ENCODE measurements at regions not wholly inside any gene's neighbourhood (a gene's known extent, or its start where the extent isn't known, plus 50 kb on each side); places are given as distances from the start of the nearest gene placed in this dataset.

DNA sequence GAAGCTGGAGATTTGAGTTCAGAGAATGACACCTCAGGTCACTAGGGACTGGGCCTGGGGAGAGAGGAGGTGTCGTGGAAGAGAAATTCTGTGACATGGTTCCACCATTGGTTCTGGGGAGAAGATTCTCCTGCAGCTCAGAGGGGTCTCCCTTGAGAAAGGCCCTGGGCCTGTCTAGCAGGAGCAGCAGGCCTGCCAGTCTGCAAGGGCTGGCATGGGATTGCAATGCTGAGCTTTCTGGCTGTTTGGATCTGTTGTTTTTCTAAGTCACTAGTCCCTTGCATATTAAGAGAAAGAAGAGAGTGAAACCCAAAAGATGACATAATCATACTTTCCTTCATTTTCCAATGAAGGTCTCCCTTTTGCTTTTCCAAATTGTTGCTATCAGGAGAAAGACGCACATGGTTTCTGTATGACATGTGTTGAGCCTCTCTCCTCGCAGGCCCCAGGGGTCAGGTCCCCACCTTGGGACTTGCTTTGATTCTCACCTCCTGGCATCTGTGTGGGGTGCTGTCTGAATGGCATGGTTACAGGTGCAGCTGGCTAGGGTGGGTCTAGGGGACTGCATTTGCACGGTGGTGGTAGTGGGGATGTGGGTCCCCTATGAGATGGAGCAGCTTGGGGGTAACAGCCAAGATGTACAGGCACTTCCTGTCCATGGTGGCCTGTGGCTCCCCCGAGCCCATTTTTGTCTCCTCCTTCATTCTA is 117.8 kb downstream of the GLI2 start:
- CTCF ChIA-PET = no interaction called here
- POLR2A ChIA-PET = no interaction called here
- DNase-seq (ENCODE audit: low read depth, low spot score) = no peak
- no peak overlapping the region for H3K27ac ChIP-seq (ENCODE audit: low read depth, low read length)
- H3K4me3 ChIP-seq (ENCODE audit: low read depth, low read length) = no peak overlapping the region
- peaks cover 7% of the 10 kb centered on the region; the same call in 1 of the 2 replicates for H3K9me3 ChIP-seq (ENCODE audit: control insufficient read depth, insufficient read depth, low read length)
- no peaks in the 10 kb centered on the region for H3K27me3 ChIP-seq (ENCODE audit: control insufficient read depth, insufficient read depth, low read length)
- no peak for TF ChIP-seq CTCF (IDR thresholded peaks at IDR 0.05; ENCODE audit: low read depth, low read length)

GRCh38 chr2:120854014-120854620 is 118.4 kb downstream of the GLI2 start:
- no peaks in the 10 kb centered on the region for H3K27me3 ChIP-seq (ENCODE audit: control insufficient read depth, insufficient read depth, low read length)
- peaks cover 3% of the 10 kb centered on the region; the same call in 1 of the 2 replicates for H3K9me3 ChIP-seq (ENCODE audit: control insufficient read depth, insufficient read depth, low read length)
- no peak for TF ChIP-seq CTCF (IDR thresholded peaks at IDR 0.05; ENCODE audit: low read depth, low read length)
- H3K4me3 ChIP-seq (ENCODE audit: low read depth, low read length) = no peak overlapping the region
- H3K27ac ChIP-seq (ENCODE audit: low read depth, low read length) = no peak overlapping the region
- CTCF ChIA-PET = no interaction called here
- no peak for DNase-seq (ENCODE audit: low read depth, low spot score)
- POLR2A ChIA-PET = no interaction called here

GRCh38 chr2:120854766-120855530 is 119.3 kb downstream of the GLI2 start:
- H3K27ac ChIP-seq (ENCODE audit: low read depth, low read length) = no peak overlapping the region
- ChIA-PET POLR2A (no interaction called here), CTCF (no interaction called here)
- no peaks in the 10 kb centered on the region for H3K27me3 ChIP-seq (ENCODE audit: control insufficient read depth, insufficient read depth, low read length)
- H3K4me3 ChIP-seq (ENCODE audit: low read depth, low read length) = no peak overlapping the region
- no peaks in the 10 kb centered on the region for H3K9me3 ChIP-seq (ENCODE audit: control insufficient read depth, insufficient read depth, low read length)
- no peak for TF ChIP-seq CTCF (IDR thresholded peaks at IDR 0.05; ENCODE audit: low read depth, low read length)
- no peak for DNase-seq (ENCODE audit: low read depth, low spot score)

DNA sequence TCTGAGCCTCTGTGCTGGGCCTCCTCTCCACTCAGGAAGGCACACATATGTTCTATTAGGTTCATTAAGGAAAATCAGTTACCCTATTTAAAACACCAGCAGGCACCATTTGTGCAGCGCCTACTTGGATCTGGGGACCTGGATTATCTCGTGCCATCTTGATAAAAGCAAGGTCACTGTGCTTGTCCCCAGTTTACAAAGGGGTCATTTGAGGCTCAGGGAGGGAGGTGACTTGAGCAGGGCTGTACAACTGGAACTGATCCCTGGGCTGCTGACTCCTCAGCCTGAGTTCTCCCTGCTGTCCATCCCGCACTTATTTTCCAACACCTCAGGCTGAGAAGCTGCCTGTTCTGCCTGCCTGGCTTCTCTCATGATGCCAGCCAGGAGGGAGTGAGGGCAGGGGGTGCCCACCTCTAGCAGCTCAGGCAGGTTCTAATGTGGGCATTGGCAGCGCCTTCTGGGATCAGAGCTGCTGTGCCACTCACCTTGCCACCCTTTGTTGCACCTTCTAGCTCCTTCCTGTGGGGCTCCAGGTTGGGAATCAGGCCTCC is 120.3 kb downstream of the GLI2 start:
- POLR2A ChIA-PET = no interaction called here
- no peak for DNase-seq (ENCODE audit: low read depth, low spot score)
- CTCF ChIA-PET = interaction anchor here (0.6 to 1.9 kb wide), 4 partner anchors 12 to 221 kb away, joined by 3 to 10 read pairs (median 4); no protein-coding TSS in a partner anchor
- no peak overlapping the region for H3K27ac ChIP-seq (ENCODE audit: low read depth, low read length)
- TF ChIP-seq CTCF (IDR thresholded peaks at IDR 0.05; ENCODE audit: low read depth, low read length) = no peak
- H3K9me3 ChIP-seq (ENCODE audit: control insufficient read depth, insufficient read depth, low read length) = no peaks in the 10 kb centered on the region
- no peaks in the 10 kb centered on the region for H3K27me3 ChIP-seq (ENCODE audit: control insufficient read depth, insufficient read depth, low read length)
- H3K4me3 ChIP-seq (ENCODE audit: low read depth, low read length) = no peak overlapping the region

Measured in AG04450 (cell line).